WERI-Rb-1 (cell line): ENCODE measurements at regions not wholly inside any gene's neighbourhood (a gene's known extent, or its start where the extent isn't known, plus 50 kb on each side); places are given as distances from the start of the nearest gene placed in this dataset.

ENCODE experiments used
- DNase-seq: peaks from one replicate; pipeline ENCODE4 v3.0.0-alpha.2; 2020
- H3K27ac ChIP-seq: fragments of 250-450 bp; sonication (Bioruptor Pico); 2 replicates; pipeline ENCODE4 v1.5.1; 2020; ENCODE audit warnings: mild to moderate bottlenecking, moderate library complexity
- H3K27me3 ChIP-seq: fragments of 250-450 bp; sonication (Bioruptor Pico); 2 replicates; pipeline ENCODE4 v1.5.1; 2021; ENCODE audit warnings: mild to moderate bottlenecking, low read depth, moderate library complexity; ENCODE audit not compliant: insufficient read depth, severe bottlenecking
- H3K36me3 ChIP-seq: fragments of 250-450 bp; sonication (Bioruptor Pico); 2 replicates; pipeline ENCODE4 v1.5.1; 2020; ENCODE audit warnings: mild to moderate bottlenecking, moderate library complexity
- H3K4me3 ChIP-seq: 2 replicates; pipeline ENCODE4 v1.5.1; 2011; ENCODE audit warnings: low read depth, mild to moderate bottlenecking, control low read depth, low read length
- H3K9me3 ChIP-seq: fragments of 250-450 bp; sonication (Bioruptor Pico); 2 replicates; pipeline ENCODE4 v1.5.1; 2021; ENCODE audit warnings: mild to moderate bottlenecking, moderate library complexity; ENCODE audit not compliant: severe bottlenecking
- TF ChIP-seq, protein P1 (sequence below): IDR thresholded peaks from 2 replicates; pipeline ENCODE4 v1.5.1; 2011; ENCODE audit warnings: low read depth, mild to moderate bottlenecking, control low read depth, inconsistent platforms, low read length

DNA sequence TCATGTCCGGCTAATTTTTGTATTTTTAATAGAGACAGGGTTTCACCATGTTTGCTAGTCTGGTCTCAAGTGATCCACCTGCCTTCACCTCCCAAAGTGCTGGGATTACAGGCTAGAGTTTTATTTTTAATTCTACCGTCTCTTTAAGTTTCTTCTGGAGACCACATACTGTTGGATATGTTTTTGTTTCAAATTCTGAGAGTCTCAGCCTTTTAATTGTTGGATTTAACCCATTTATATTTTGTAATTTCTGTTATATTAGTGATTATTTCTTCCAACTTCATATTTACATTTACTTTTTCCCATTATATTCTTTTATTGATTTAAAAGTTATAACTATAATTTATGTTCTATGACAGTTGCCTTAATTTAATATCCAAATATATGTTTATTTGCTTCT lies 139.4 kb downstream of the BMS1 start:
- no peaks in the 10 kb centered on the region for H3K9me3 ChIP-seq
- TF ChIP-seq, protein P1, sequence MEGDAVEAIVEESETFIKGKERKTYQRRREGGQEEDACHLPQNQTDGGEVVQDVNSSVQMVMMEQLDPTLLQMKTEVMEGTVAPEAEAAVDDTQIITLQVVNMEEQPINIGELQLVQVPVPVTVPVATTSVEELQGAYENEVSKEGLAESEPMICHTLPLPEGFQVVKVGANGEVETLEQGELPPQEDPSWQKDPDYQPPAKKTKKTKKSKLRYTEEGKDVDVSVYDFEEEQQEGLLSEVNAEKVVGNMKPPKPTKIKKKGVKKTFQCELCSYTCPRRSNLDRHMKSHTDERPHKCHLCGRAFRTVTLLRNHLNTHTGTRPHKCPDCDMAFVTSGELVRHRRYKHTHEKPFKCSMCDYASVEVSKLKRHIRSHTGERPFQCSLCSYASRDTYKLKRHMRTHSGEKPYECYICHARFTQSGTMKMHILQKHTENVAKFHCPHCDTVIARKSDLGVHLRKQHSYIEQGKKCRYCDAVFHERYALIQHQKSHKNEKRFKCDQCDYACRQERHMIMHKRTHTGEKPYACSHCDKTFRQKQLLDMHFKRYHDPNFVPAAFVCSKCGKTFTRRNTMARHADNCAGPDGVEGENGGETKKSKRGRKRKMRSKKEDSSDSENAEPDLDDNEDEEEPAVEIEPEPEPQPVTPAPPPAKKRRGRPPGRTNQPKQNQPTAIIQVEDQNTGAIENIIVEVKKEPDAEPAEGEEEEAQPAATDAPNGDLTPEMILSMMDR, result no peak
- no peaks in the 10 kb centered on the region for H3K36me3 ChIP-seq
- DNase-seq, result no peak
- no peak overlapping the region for H3K27ac ChIP-seq
- no peak overlapping the region for H3K4me3 ChIP-seq
- peaks cover 49% of the 10 kb centered on the region for H3K27me3 ChIP-seq

DNA sequence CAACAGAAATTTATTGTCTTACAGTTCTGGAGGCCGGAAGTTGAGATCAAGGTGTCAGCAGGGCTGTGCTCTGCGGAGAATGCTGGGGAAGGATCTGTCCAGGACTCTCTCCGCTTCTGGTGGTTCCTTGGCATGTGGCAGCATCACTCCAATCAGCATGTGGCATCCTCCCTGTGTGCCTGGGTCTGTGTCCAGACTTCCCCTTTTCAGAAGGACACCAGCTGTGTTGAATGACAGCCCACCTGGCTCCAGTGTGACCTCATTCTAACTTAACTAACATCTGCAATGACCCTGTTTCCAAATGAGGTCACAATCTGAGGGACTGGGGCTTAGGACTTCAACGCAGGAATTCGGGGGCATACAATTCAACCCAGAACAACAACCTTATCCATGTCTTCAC lies 141.9 kb downstream of the BMS1 start:
- Histone ChIP-seq H3K27me3 (peaks cover 66% of the 10 kb centered on the region), H3K27ac (no peak overlapping the region)
- TF ChIP-seq, protein P1, result no peak

DNA sequence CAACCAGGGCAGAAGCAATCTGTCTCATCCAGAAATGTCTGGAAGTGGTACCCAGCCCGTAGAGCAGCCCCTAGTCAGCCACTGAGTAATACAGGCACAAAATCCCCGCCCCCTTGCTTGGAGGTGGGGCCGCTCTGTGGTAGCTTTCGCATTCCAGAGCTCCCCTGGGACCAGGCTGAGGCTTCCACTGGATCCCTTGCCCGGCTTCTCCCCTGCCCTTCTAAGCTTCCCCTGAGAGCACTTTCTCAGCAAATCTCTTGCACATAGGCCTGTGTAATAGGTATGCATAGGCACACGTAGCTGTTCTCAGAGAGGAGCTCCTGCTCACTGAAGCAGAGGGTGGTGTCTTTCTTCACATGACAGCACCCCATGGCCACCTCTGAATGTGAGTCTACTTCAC lies 144.2 kb downstream of the BMS1 start:
- no peaks in the 10 kb centered on the region for H3K9me3 ChIP-seq
- no peaks in the 10 kb centered on the region for H3K36me3 ChIP-seq
- TF ChIP-seq, protein P1, result no peak
- no peak overlapping the region for H3K4me3 ChIP-seq
- no peak for DNase-seq
- no peak overlapping the region for H3K27ac ChIP-seq
- peaks cover 77% of the 10 kb centered on the region for H3K27me3 ChIP-seq

More for the DNA sequence above, 141.9 kb downstream of the BMS1 start:
- Histone ChIP-seq H3K36me3 (no peaks in the 10 kb centered on the region), H3K9me3 (no peaks in the 10 kb centered on the region), H3K4me3 (no peak overlapping the region)
- no peak for DNase-seq

GRCh38 chr10:42928064-42928463 lies 145.5 kb downstream of the BMS1 start:
- Histone ChIP-seq H3K4me3 (no peak overlapping the region), H3K27me3 (peaks cover 82% of the 10 kb centered on the region), H3K36me3 (no peaks in the 10 kb centered on the region), H3K9me3 (peaks cover 2% of the 10 kb centered on the region), H3K27ac (no peak overlapping the region)
- TF ChIP-seq, protein P1, result no peak
- DNase-seq, result no peak

- TF ChIP-seq, protein P1, result no peak
- Histone ChIP-seq H3K36me3 (no peaks in the 10 kb centered on the region), H3K27ac (no peak overlapping the region), H3K9me3 (peaks cover 3% of the 10 kb centered on the region), H3K27me3 (peaks cover 88% of the 10 kb centered on the region), H3K4me3 (no peak overlapping the region)
- DNase-seq, result no peak
These were observed 146.6 kb downstream of the BMS1 start for GRCh38 chr10:42929236-42929635.

DNA sequence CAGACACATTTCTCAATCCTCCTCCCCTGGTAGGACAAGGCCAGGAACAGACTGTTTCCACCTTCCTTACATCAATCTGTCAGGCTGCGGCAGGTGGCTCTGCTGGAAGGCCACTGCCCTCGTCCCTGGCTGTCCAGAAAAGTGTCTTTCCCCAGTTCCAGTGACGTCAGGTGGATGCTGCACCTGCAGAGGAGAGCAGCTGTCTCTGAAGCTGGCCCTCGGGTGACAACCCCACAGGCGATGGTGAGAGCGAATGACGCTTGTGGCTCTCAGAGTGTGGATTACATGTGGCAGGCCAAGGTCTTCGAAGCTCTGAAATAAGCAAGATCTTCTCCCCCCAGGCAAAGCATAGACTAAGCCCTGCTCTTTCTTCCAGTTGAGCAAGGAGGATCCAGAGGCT lies 146.9 kb upstream of the RET start:
- TF ChIP-seq, protein P1, result no peak
- no peak for DNase-seq
- H3K27ac ChIP-seq, result no peak overlapping the region
- H3K27me3 ChIP-seq, result peaks cover 90% of the 10 kb centered on the region
- peaks cover 3% of the 10 kb centered on the region for H3K9me3 ChIP-seq
- H3K36me3 ChIP-seq, result no peaks in the 10 kb centered on the region
- no peak overlapping the region for H3K4me3 ChIP-seq
